Thoracic aorta (tissue), 2 donors: ENCODE measurements at regions not wholly inside any gene's neighbourhood (a gene's known extent, or its start where the extent isn't known, plus 50 kb on each side); places are given as distances from the start of the nearest gene placed in this dataset.

ENCODE experiments used
- ATAC-seq: fragments of 150-250 bp; one replicate; pipeline ENCODE4 v1.8.0; 2017; ENCODE audit warnings: low read depth; ENCODE audit not compliant: insufficient number of reproducible peaks, low FRiP score
- DNase-seq: peaks from one replicate; pipeline ENCODE4 v3.0.0-alpha.2; 2020; ENCODE audit warnings: low spot score
- H3K27ac ChIP-seq, 2 donors: fragments of 200-600 bp; sonication (generic); 1 replicate in 1 of 2; 2 replicates in 1 of 2; pipeline ENCODE4 v1.5.1; 2016; ENCODE audit warnings: mild to moderate bottlenecking in 2 of 2, moderate library complexity in 2 of 2
- H3K27me3 ChIP-seq: fragments of 200-600 bp; sonication (generic); replicated peaks from 2 replicates; pipeline ENCODE4 v1.6.0; 2016; ENCODE audit warnings: mild to moderate bottlenecking; ENCODE audit not compliant: insufficient read depth
- H3K36me3 ChIP-seq: fragments of 200-600 bp; sonication (generic); one replicate; pipeline ENCODE4 v1.5.1; 2016
- H3K4me1 ChIP-seq, 2 donors: fragments of 200-600 bp; sonication (generic); 1 replicate in 1 of 2; 2 replicates in 1 of 2; pipeline versions ENCODE4 v1.5.1 to v1.6.0; 2016; ENCODE audit warnings: low read depth in 2 of 2, mild to moderate bottlenecking in 1 of 2; ENCODE audit not compliant: control insufficient read depth in 1 of 2
- H3K4me3 ChIP-seq: fragments of 200-600 bp; sonication (generic); 2 replicates; pipeline ENCODE4 v1.5.1; 2016; ENCODE audit warnings: mild to moderate bottlenecking
- H3K9me3 ChIP-seq: fragments of 200-600 bp; sonication (generic); 2 replicates; pipeline ENCODE4 v1.5.1; 2016
- CTCF ChIP-seq: fragments of 200-600 bp; sonication (generic); IDR thresholded peaks from one replicate; pipeline ENCODE4 v1.5.1; 2019; ENCODE audit warnings: antibody characterized with exemption

GRCh38 chr1:189619682-189620332 is 857.9 kb downstream of the BRINP3 start:
- H3K27ac ChIP-seq = no peak overlapping the region
- H3K4me1 ChIP-seq = no peaks in the 10 kb centered on the region
- no peaks in the 10 kb centered on the region for H3K27me3 ChIP-seq
- no peaks in the 10 kb centered on the region for H3K9me3 ChIP-seq
- DNase-seq (no peak), ATAC-seq (no peak)
- no peaks in the 10 kb centered on the region for H3K36me3 ChIP-seq
- no peak for TF ChIP-seq CTCF
- no peak overlapping the region for H3K4me3 ChIP-seq

GRCh38 chr1:189620471-189620870 is 857.2 kb downstream of the BRINP3 start:
- no peak for ATAC-seq
- Histone ChIP-seq H3K36me3 (no peaks in the 10 kb centered on the region), H3K27ac (no peak overlapping the region), H3K27me3 (no peaks in the 10 kb centered on the region), H3K4me3 (no peak overlapping the region), H3K4me1 (no peaks in the 10 kb centered on the region), H3K9me3 (no peaks in the 10 kb centered on the region)
- DNase-seq = no peak
- no peak for TF ChIP-seq CTCF

- Histone ChIP-seq H3K4me1 (no peaks in the 10 kb centered on the region), H3K36me3 (no peaks in the 10 kb centered on the region), H3K27ac (no peak overlapping the region), H3K27me3 (no peaks in the 10 kb centered on the region), H3K9me3 (no peaks in the 10 kb centered on the region), H3K4me3 (no peak overlapping the region)
- no peak for DNase-seq
- TF ChIP-seq CTCF = no peak
- no peak for ATAC-seq
Observed at GRCh38 chr1:189623336-189623735, 854.3 kb downstream of the BRINP3 start.

- no peak for TF ChIP-seq CTCF
- H3K4me1 ChIP-seq = no peaks in the 10 kb centered on the region
- no peak overlapping the region for H3K27ac ChIP-seq
- no peaks in the 10 kb centered on the region for H3K27me3 ChIP-seq
- ATAC-seq = no peak
- H3K4me3 ChIP-seq = no peak overlapping the region
- no peaks in the 10 kb centered on the region for H3K9me3 ChIP-seq
- DNase-seq = no peak
- no peaks in the 10 kb centered on the region for H3K36me3 ChIP-seq
Observed at GRCh38 chr1:189627427-189627826, 850.2 kb downstream of the BRINP3 start.

- Histone ChIP-seq H3K9me3 (no peaks in the 10 kb centered on the region), H3K27me3 (no peaks in the 10 kb centered on the region), H3K36me3 (no peaks in the 10 kb centered on the region), H3K27ac (no peak overlapping the region), H3K4me3 (no peak overlapping the region), H3K4me1 (no peaks in the 10 kb centered on the region)
- no peak for TF ChIP-seq CTCF
- ATAC-seq = no peak
- no peak for DNase-seq
Observed at GRCh38 chr1:189628857-189629256, 848.8 kb downstream of the BRINP3 start.
